Right lobe of liver (tissue), 4 donors: ENCODE measurements at regions not wholly inside any gene's neighbourhood (a gene's known extent, or its start where the extent isn't known, plus 50 kb on each side); places are given as distances from the start of the nearest gene placed in this dataset.

Experiments used
- CTCF ChIP-seq, 4 donors: fragments of 200-600 bp in 3 of 4; fragments of 450-650 bp in 1 of 4; IDR thresholded peaks; one replicate each; pipeline versions ENCODE4 v1.5.1 to v1.8.0; 2016 to 2022; ENCODE audit warnings: antibody characterized with exemption in 4 of 4, mild to moderate bottlenecking in 2 of 4
- POLR2A ChIP-seq: fragments of 450-650 bp; IDR thresholded peaks from one replicate; pipeline ENCODE4 v1.6.1; 2017; ENCODE audit warnings: antibody characterized with exemption, mild to moderate bottlenecking
- donor health status: DM: no; HTN: no; CAD: no.
- donor health status: DM: no; HTN: no; CAD: no.
- donor health status: DM: no; HTN: yes; CAD: no.

DNA sequence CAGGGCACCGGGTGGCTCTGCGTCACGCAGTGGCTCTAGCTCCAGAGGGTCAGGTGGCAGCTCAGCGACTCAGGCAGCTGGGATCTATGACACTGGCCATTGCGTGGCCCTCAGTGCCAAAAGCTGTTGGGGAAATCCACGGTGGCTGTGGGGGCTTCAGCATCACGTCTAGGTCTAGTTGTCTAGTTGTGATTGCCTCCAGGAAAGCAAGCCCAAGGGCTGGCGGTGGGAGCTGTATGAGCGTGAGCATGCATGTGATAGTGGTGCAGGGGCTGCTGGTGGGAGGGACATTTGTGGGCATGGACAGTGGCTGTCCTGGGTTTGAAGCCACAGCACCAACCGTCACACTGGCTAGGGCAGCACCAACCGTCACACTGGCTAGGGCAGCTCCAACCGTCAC, 191.4 kb downstream of the THBS2 start:
- no peak for TF ChIP-seq CTCF (IDR thresholded peaks at IDR 0.05)
- TF ChIP-seq POLR2A, result no peak
